ENCODE measurements at regions not wholly inside any gene's neighbourhood (a gene's known extent, or its start where the extent isn't known, plus 50 kb on each side); places are given as distances from the start of the nearest gene placed in this dataset.

DNA sequence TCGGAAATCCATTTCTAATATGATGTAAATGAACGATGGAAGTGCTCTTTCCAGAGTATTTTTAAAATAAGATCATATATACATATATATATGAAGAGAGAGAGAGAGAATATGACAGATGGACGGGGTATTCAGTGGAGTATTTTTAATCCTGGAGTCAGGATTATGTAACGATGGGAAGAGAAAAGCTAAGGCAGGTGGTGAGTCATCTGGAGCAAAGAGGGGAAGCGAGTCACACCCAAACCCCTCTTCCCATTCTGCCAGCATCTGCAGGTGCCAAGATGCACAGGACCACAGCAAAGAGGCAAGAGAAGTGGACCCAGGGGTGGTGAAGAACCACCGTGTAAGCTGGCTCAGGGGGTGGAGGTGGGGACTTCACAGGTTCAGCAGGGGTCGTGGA lies 102.7 kb upstream of the GRIK3 start:
- Histone ChIP-seq H3K27ac (ENCODE audit: low read depth) (no peak overlapping the region), H3K4me2 (no peak overlapping the region), H4K20me1 (replicated peaks; ENCODE audit: insufficient read depth) (no peaks in the 10 kb centered on the region), H3K36me3 (ENCODE audit: insufficient read depth) (no peaks in the 10 kb centered on the region), H3K9me2 (ENCODE audit: insufficient read depth) (no peaks in the 10 kb centered on the region), H3K4me1 (ENCODE audit: insufficient read depth) (no peaks in the 10 kb centered on the region), H3K4me3 (no peak overlapping the region), H2AFZ (no peak overlapping the region), H3F3A (replicated peaks; ENCODE audit: low read depth) (no peaks in the 10 kb centered on the region), H3K79me2 (replicated peaks; ENCODE audit: insufficient read depth) (no peaks in the 10 kb centered on the region), H3K27me3 (ENCODE audit: insufficient read depth) (no peaks in the 10 kb centered on the region)
- H3K27ac Mint-ChIP-seq, result no peak overlapping the region
- ATAC-seq (no peak), DNase-seq (ENCODE audit: low spot score) (no peak)
- peaks cover 5% of the 10 kb centered on the region; the same call in 2 of the 3 replicates for H3K4me1 Mint-ChIP-seq
- H3K36me3 Mint-ChIP-seq (ENCODE audit: low read depth), result no peaks in the 10 kb centered on the region
- peaks cover 1% of the 10 kb centered on the region for H3K27me3 Mint-ChIP-seq (ENCODE audit: insufficient read depth, low read depth, poor library complexity)
- H3K4me3 Mint-ChIP-seq, result no peak overlapping the region
- no peak for TF ChIP-seq ZNF114 (CRISPR knock-in tag; IDR thresholded peaks at IDR 0.05)
- TF ChIP-seq EZH2 (IDR thresholded peaks at IDR 0.05; ENCODE audit: low read depth, unreplicated experiment), result no peak
- TF ChIP-seq, protein P1, sequence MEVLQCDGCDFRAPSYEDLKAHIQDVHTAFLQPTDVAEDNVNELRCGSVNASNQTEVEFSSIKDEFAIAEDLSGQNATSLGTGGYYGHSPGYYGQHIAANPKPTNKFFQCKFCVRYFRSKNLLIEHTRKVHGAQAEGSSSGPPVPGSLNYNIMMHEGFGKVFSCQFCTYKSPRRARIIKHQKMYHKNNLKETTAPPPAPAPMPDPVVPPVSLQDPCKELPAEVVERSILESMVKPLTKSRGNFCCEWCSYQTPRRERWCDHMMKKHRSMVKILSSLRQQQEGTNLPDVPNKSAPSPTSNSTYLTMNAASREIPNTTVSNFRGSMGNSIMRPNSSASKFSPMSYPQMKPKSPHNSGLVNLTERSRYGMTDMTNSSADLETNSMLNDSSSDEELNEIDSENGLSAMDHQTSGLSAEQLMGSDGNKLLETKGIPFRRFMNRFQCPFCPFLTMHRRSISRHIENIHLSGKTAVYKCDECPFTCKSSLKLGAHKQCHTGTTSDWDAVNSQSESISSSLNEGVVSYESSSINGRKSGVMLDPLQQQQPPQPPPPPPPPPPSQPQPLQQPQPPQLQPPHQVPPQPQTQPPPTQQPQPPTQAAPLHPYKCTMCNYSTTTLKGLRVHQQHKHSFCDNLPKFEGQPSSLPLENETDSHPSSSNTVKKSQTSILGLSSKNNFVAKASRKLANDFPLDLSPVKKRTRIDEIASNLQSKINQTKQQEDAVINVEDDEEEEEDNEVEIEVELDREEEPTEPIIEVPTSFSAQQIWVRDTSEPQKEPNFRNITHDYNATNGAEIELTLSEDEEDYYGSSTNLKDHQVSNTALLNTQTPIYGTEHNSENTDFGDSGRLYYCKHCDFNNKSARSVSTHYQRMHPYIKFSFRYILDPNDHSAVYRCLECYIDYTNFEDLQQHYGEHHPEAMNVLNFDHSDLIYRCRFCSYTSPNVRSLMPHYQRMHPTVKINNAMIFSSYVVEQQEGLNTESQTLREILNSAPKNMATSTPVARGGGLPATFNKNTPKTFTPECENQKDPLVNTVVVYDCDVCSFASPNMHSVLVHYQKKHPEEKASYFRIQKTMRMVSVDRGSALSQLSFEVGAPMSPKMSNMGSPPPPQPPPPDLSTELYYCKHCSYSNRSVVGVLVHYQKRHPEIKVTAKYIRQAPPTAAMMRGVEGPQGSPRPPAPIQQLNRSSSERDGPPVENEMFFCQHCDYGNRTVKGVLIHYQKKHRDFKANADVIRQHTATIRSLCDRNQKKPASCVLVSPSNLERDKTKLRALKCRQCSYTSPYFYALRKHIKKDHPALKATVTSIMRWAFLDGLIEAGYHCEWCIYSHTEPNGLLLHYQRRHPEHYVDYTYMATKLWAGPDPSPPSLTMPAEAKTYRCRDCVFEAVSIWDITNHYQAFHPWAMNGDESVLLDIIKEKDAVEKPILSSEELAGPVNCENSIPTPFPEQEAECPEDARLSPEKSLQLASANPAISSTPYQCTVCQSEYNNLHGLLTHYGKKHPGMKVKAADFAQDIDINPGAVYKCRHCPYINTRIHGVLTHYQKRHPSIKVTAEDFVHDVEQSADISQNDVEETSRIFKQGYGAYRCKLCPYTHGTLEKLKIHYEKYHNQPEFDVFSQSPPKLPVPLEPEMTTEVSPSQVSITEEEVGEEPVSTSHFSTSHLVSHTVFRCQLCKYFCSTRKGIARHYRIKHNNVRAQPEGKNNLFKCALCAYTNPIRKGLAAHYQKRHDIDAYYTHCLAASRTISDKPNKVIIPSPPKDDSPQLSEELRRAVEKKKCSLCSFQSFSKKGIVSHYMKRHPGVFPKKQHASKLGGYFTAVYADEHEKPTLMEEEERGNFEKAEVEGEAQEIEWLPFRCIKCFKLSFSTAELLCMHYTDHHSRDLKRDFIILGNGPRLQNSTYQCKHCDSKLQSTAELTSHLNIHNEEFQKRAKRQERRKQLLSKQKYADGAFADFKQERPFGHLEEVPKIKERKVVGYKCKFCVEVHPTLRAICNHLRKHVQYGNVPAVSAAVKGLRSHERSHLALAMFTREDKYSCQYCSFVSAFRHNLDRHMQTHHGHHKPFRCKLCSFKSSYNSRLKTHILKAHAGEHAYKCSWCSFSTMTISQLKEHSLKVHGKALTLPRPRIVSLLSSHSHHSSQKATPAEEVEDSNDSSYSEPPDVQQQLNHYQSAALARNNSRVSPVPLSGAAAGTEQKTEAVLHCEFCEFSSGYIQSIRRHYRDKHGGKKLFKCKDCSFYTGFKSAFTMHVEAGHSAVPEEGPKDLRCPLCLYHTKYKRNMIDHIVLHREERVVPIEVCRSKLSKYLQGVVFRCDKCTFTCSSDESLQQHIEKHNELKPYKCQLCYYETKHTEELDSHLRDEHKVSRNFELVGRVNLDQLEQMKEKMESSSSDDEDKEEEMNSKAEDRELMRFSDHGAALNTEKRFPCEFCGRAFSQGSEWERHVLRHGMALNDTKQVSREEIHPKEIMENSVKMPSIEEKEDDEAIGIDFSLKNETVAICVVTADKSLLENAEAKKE (CRISPR knock-in tag; IDR thresholded peaks at IDR 0.05), result no peak
- TF ChIP-seq, protein P2, sequence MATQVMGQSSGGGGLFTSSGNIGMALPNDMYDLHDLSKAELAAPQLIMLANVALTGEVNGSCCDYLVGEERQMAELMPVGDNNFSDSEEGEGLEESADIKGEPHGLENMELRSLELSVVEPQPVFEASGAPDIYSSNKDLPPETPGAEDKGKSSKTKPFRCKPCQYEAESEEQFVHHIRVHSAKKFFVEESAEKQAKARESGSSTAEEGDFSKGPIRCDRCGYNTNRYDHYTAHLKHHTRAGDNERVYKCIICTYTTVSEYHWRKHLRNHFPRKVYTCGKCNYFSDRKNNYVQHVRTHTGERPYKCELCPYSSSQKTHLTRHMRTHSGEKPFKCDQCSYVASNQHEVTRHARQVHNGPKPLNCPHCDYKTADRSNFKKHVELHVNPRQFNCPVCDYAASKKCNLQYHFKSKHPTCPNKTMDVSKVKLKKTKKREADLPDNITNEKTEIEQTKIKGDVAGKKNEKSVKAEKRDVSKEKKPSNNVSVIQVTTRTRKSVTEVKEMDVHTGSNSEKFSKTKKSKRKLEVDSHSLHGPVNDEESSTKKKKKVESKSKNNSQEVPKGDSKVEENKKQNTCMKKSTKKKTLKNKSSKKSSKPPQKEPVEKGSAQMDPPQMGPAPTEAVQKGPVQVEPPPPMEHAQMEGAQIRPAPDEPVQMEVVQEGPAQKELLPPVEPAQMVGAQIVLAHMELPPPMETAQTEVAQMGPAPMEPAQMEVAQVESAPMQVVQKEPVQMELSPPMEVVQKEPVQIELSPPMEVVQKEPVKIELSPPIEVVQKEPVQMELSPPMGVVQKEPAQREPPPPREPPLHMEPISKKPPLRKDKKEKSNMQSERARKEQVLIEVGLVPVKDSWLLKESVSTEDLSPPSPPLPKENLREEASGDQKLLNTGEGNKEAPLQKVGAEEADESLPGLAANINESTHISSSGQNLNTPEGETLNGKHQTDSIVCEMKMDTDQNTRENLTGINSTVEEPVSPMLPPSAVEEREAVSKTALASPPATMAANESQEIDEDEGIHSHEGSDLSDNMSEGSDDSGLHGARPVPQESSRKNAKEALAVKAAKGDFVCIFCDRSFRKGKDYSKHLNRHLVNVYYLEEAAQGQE (IDR thresholded peaks at IDR 0.05; ENCODE audit: unreplicated experiment), result no peak
- TF ChIP-seq, protein P3, sequence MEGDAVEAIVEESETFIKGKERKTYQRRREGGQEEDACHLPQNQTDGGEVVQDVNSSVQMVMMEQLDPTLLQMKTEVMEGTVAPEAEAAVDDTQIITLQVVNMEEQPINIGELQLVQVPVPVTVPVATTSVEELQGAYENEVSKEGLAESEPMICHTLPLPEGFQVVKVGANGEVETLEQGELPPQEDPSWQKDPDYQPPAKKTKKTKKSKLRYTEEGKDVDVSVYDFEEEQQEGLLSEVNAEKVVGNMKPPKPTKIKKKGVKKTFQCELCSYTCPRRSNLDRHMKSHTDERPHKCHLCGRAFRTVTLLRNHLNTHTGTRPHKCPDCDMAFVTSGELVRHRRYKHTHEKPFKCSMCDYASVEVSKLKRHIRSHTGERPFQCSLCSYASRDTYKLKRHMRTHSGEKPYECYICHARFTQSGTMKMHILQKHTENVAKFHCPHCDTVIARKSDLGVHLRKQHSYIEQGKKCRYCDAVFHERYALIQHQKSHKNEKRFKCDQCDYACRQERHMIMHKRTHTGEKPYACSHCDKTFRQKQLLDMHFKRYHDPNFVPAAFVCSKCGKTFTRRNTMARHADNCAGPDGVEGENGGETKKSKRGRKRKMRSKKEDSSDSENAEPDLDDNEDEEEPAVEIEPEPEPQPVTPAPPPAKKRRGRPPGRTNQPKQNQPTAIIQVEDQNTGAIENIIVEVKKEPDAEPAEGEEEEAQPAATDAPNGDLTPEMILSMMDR (conservative IDR thresholded peaks at IDR 0.05; ENCODE audit: low read depth in 2 of 2), result no peak
- TF ChIP-seq JUNB (IDR thresholded peaks at IDR 0.05; ENCODE audit: unreplicated experiment), result no peak
- no peak for TF ChIP-seq CREB1 (CRISPR knock-in tag; IDR thresholded peaks at IDR 0.05; ENCODE audit: low read depth)
- TF ChIP-seq, protein P4, sequence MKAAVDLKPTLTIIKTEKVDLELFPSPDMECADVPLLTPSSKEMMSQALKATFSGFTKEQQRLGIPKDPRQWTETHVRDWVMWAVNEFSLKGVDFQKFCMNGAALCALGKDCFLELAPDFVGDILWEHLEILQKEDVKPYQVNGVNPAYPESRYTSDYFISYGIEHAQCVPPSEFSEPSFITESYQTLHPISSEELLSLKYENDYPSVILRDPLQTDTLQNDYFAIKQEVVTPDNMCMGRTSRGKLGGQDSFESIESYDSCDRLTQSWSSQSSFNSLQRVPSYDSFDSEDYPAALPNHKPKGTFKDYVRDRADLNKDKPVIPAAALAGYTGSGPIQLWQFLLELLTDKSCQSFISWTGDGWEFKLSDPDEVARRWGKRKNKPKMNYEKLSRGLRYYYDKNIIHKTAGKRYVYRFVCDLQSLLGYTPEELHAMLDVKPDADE (IDR thresholded peaks at IDR 0.05), result no peak
- no peak for TF ChIP-seq ZNF331 (CRISPR knock-in tag; IDR thresholded peaks at IDR 0.05; ENCODE audit: low read depth)
- no peak for TF ChIP-seq EZH2phosphoT487 (IDR thresholded peaks at IDR 0.05; ENCODE audit: unreplicated experiment)
- TF ChIP-seq POLR2AphosphoS5 (IDR thresholded peaks at IDR 0.05; ENCODE audit: low read depth), result no peak
- no peak for TF ChIP-seq NANOG (IDR thresholded peaks at IDR 0.05; ENCODE audit: borderline replicate concordance)
- TF ChIP-seq STAT1 (IDR thresholded peaks at IDR 0.05; ENCODE audit: unreplicated experiment), result no peak
- no peaks in the 10 kb centered on the region for H3K9me3 Mint-ChIP-seq
